GM23338 (cell line): ENCODE measurements at regions not wholly inside any gene's neighbourhood (a gene's known extent, or its start where the extent isn't known, plus 50 kb on each side); places are given as distances from the start of the nearest gene placed in this dataset.

Experiments
- ATAC-seq: fragments of 200-7000 bp; cut with Tn5 transposase; 3 replicates; pipeline ENCODE4 v1.9.1; 2020
- DNase-seq: peaks from one replicate; pipeline ENCODE4 v3.0.0-alpha.2; 2015; ENCODE audit warnings: low spot score
- H2AFZ ChIP-seq: fragments of 200-600 bp; sonication (generic); 2 replicates; pipeline ENCODE4 v1.8.0; 2016; ENCODE audit warnings: antibody characterized with exemption, mild to moderate bottlenecking, moderate library complexity
- H3F3A ChIP-seq: fragments of 200-600 bp; sonication (generic); replicated peaks from 2 replicates; pipeline ENCODE4 v1.8.0; 2017; ENCODE audit warnings: antibody characterized with exemption, mixed run types, low read depth
- H3K27ac ChIP-seq: fragments of 200-600 bp; sonication (generic); 2 replicates; pipeline ENCODE4 v1.6.1; 2016; ENCODE audit warnings: low read depth
- H3K27me3 ChIP-seq: fragments of 200-600 bp; sonication (generic); 2 replicates; pipeline ENCODE4 v1.8.0; 2016; ENCODE audit warnings: mild to moderate bottlenecking, mixed run types, moderate library complexity; ENCODE audit not compliant: insufficient read depth
- H3K36me3 ChIP-seq: fragments of 200-600 bp; sonication (generic); 2 replicates; pipeline ENCODE4 v1.8.0; 2016; ENCODE audit warnings: mild to moderate bottlenecking; ENCODE audit not compliant: insufficient read depth
- H3K4me1 ChIP-seq: fragments of 200-600 bp; sonication (generic); 2 replicates; pipeline ENCODE4 v1.8.0; 2016; ENCODE audit warnings: mild to moderate bottlenecking, moderate library complexity; ENCODE audit not compliant: insufficient read depth
- H3K4me2 ChIP-seq: fragments of 200-600 bp; sonication (generic); 2 replicates; pipeline ENCODE4 v1.7.1; 2017; ENCODE audit warnings: mixed run types
- H3K4me3 ChIP-seq: fragments of 200-600 bp; sonication (generic); 2 replicates; pipeline ENCODE4 v1.6.1; 2016; ENCODE audit warnings: mixed run types
- H3K79me2 ChIP-seq: fragments of 200-600 bp; sonication (generic); replicated peaks from 2 replicates; pipeline ENCODE4 v1.8.0; 2017; ENCODE audit warnings: mild to moderate bottlenecking; ENCODE audit not compliant: insufficient read depth
- H3K9me2 ChIP-seq: fragments of 200-600 bp; sonication (generic); 2 replicates; pipeline ENCODE4 v1.8.0; 2017; ENCODE audit not compliant: insufficient read depth
- H4K20me1 ChIP-seq: fragments of 200-600 bp; sonication (generic); replicated peaks from 2 replicates; pipeline ENCODE4 v1.8.0; 2017; ENCODE audit warnings: mild to moderate bottlenecking; ENCODE audit not compliant: insufficient read depth
- H3K27ac Mint-ChIP-seq: 2 replicates; pipeline ENCODE4 v1.8.0; 2020; ENCODE audit warnings: inconsistent platforms, mild to moderate bottlenecking, moderate library complexity, mixed read lengths
- H3K27me3 Mint-ChIP-seq: 3 replicates; pipeline ENCODE4 v1.8.0; 2022; ENCODE audit warnings: low read depth, mild to moderate bottlenecking, moderate library complexity, mixed read lengths, inconsistent platforms; ENCODE audit not compliant: insufficient read depth, poor library complexity
- H3K36me3 Mint-ChIP-seq: 3 replicates; pipeline ENCODE4 v1.8.0; 2021; ENCODE audit warnings: low read depth, mild to moderate bottlenecking, inconsistent platforms, moderate library complexity, mixed read lengths
- H3K4me1 Mint-ChIP-seq: 3 replicates; pipeline ENCODE4 v1.8.0; 2020; ENCODE audit warnings: mild to moderate bottlenecking, inconsistent platforms, mixed read lengths
- H3K4me3 Mint-ChIP-seq: 3 replicates; pipeline ENCODE4 v1.8.0; 2021; ENCODE audit warnings: moderate library complexity, mild to moderate bottlenecking, inconsistent platforms, mixed read lengths
- H3K9me3 Mint-ChIP-seq: 3 replicates; pipeline ENCODE4 v1.8.0; 2020; ENCODE audit warnings: moderate library complexity, mild to moderate bottlenecking, inconsistent platforms, mixed read lengths
- CREB1 ChIP-seq: fragments of 250-450 bp; sonication (Bioruptor Pico); IDR thresholded peaks from 2 replicates; pipeline ENCODE4 v1.5.0; 2020; ENCODE audit warnings: low read depth, mild to moderate bottlenecking, moderate library complexity
- EZH2phosphoT487 ChIP-seq: fragments of 200-600 bp; sonication (generic); IDR thresholded peaks from one replicate; pipeline ENCODE4 v1.8.1; 2018; ENCODE audit warnings: antibody characterized with exemption; ENCODE audit not compliant: unreplicated experiment
- JUNB ChIP-seq: IDR thresholded peaks from one replicate; pipeline ENCODE4 v1.6.1; 2016; ENCODE audit warnings: antibody characterized with exemption; ENCODE audit not compliant: unreplicated experiment
- NANOG ChIP-seq: IDR thresholded peaks from 2 replicates; pipeline ENCODE4 v1.6.1; 2016; ENCODE audit warnings: antibody characterized with exemption, borderline replicate concordance
- STAT1 ChIP-seq: IDR thresholded peaks from one replicate; pipeline ENCODE4 v1.6.1; 2016; ENCODE audit warnings: antibody characterized with exemption; ENCODE audit not compliant: unreplicated experiment
- ZNF114 ChIP-seq: fragments of 250-450 bp; sonication (Bioruptor Pico); IDR thresholded peaks from 2 replicates; pipeline ENCODE4 v1.5.0; 2020; ENCODE audit warnings: mild to moderate bottlenecking, moderate library complexity
- ZNF331 ChIP-seq: fragments of 250-450 bp; sonication (Bioruptor Pico); IDR thresholded peaks from 2 replicates; pipeline ENCODE4 v1.5.0; 2020; ENCODE audit warnings: low read depth, mild to moderate bottlenecking, moderate library complexity
- TF ChIP-seq, protein P1 (sequence below), 2 experiments: fragments of 200-600 bp in 1 of 2; sonication (generic) in 1 of 2; conservative IDR thresholded peaks; 2 replicates each; pipeline versions ENCODE4 v1.5.1 to v1.6.1; 2016 to 2017; ENCODE audit warnings: antibody characterized with exemption in 2 of 2, low read depth in 2 of 2, mild to moderate bottlenecking in 2 of 2, moderate library complexity in 1 of 2
- TF ChIP-seq, protein P2 (sequence below): IDR thresholded peaks from 2 replicates; pipeline ENCODE4 v1.6.1; 2016; ENCODE audit warnings: antibody characterized with exemption
- TF ChIP-seq, protein P3 (sequence below): IDR thresholded peaks from one replicate; pipeline ENCODE4 v1.6.1; 2018; ENCODE audit warnings: antibody characterized with exemption; ENCODE audit not compliant: unreplicated experiment
- TF ChIP-seq, protein P4 (sequence below): fragments of 250-450 bp; sonication (Bioruptor Pico); IDR thresholded peaks from 2 replicates; pipeline ENCODE4 v1.5.0; 2020; ENCODE audit warnings: mild to moderate bottlenecking, moderate library complexity

DNA sequence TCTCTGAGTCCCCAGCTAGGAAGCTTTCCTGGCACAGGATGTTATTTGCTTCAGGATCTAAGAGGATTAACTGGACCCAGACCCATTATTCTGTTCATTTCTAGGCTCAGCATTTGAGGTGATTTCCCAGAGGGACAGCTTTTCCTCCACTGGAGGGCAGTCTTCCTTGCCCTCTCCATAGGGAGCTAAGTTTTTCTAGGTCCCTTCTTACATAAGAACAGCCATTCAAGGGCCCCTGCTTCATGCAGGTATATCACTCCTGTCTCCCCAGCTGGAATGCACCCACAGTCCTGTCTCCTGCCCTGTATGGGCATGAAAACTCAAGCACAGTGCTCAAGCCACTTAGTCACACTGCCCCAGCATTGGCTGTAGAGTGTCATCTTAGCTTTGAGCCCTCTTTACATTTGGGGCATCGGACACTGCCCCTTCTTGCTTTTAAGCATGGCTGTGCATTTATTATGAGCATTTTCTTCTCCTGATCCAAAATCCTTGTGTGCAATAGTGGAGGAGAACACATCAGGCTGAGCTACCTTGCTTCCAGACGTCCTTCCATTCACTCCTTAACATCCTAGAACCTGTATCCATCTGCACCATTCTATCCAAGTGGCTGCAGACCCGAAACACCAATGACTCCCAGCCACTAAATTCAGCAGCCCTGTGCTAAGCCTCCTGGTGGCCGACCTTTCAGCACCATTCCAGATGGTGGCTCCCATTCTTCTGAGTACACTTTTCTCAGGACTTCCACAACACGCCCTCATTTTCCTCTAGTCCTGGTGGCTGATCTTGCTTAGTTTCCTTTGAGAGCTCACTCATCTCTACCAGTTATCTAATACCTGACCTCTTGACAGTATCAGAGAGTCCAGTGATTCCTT is 80.0 kb downstream of the COPS8 start:
- TF ChIP-seq, protein P1, sequence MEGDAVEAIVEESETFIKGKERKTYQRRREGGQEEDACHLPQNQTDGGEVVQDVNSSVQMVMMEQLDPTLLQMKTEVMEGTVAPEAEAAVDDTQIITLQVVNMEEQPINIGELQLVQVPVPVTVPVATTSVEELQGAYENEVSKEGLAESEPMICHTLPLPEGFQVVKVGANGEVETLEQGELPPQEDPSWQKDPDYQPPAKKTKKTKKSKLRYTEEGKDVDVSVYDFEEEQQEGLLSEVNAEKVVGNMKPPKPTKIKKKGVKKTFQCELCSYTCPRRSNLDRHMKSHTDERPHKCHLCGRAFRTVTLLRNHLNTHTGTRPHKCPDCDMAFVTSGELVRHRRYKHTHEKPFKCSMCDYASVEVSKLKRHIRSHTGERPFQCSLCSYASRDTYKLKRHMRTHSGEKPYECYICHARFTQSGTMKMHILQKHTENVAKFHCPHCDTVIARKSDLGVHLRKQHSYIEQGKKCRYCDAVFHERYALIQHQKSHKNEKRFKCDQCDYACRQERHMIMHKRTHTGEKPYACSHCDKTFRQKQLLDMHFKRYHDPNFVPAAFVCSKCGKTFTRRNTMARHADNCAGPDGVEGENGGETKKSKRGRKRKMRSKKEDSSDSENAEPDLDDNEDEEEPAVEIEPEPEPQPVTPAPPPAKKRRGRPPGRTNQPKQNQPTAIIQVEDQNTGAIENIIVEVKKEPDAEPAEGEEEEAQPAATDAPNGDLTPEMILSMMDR (conservative IDR thresholded peaks at IDR 0.05; ENCODE audit: low read depth in 2 of 2) = peak; percentile 79 to 86
- TF ChIP-seq JUNB (no peak), ZNF331 (CRISPR knock-in tag) (no peak), NANOG (no peak), EZH2phosphoT487 (no peak), CREB1 (CRISPR knock-in tag) (no peak), STAT1 (no peak), ZNF114 (CRISPR knock-in tag) (no peak)
- TF ChIP-seq, protein P2, sequence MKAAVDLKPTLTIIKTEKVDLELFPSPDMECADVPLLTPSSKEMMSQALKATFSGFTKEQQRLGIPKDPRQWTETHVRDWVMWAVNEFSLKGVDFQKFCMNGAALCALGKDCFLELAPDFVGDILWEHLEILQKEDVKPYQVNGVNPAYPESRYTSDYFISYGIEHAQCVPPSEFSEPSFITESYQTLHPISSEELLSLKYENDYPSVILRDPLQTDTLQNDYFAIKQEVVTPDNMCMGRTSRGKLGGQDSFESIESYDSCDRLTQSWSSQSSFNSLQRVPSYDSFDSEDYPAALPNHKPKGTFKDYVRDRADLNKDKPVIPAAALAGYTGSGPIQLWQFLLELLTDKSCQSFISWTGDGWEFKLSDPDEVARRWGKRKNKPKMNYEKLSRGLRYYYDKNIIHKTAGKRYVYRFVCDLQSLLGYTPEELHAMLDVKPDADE = no peak
- TF ChIP-seq, protein P3, sequence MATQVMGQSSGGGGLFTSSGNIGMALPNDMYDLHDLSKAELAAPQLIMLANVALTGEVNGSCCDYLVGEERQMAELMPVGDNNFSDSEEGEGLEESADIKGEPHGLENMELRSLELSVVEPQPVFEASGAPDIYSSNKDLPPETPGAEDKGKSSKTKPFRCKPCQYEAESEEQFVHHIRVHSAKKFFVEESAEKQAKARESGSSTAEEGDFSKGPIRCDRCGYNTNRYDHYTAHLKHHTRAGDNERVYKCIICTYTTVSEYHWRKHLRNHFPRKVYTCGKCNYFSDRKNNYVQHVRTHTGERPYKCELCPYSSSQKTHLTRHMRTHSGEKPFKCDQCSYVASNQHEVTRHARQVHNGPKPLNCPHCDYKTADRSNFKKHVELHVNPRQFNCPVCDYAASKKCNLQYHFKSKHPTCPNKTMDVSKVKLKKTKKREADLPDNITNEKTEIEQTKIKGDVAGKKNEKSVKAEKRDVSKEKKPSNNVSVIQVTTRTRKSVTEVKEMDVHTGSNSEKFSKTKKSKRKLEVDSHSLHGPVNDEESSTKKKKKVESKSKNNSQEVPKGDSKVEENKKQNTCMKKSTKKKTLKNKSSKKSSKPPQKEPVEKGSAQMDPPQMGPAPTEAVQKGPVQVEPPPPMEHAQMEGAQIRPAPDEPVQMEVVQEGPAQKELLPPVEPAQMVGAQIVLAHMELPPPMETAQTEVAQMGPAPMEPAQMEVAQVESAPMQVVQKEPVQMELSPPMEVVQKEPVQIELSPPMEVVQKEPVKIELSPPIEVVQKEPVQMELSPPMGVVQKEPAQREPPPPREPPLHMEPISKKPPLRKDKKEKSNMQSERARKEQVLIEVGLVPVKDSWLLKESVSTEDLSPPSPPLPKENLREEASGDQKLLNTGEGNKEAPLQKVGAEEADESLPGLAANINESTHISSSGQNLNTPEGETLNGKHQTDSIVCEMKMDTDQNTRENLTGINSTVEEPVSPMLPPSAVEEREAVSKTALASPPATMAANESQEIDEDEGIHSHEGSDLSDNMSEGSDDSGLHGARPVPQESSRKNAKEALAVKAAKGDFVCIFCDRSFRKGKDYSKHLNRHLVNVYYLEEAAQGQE = no peak
- TF ChIP-seq, protein P4, sequence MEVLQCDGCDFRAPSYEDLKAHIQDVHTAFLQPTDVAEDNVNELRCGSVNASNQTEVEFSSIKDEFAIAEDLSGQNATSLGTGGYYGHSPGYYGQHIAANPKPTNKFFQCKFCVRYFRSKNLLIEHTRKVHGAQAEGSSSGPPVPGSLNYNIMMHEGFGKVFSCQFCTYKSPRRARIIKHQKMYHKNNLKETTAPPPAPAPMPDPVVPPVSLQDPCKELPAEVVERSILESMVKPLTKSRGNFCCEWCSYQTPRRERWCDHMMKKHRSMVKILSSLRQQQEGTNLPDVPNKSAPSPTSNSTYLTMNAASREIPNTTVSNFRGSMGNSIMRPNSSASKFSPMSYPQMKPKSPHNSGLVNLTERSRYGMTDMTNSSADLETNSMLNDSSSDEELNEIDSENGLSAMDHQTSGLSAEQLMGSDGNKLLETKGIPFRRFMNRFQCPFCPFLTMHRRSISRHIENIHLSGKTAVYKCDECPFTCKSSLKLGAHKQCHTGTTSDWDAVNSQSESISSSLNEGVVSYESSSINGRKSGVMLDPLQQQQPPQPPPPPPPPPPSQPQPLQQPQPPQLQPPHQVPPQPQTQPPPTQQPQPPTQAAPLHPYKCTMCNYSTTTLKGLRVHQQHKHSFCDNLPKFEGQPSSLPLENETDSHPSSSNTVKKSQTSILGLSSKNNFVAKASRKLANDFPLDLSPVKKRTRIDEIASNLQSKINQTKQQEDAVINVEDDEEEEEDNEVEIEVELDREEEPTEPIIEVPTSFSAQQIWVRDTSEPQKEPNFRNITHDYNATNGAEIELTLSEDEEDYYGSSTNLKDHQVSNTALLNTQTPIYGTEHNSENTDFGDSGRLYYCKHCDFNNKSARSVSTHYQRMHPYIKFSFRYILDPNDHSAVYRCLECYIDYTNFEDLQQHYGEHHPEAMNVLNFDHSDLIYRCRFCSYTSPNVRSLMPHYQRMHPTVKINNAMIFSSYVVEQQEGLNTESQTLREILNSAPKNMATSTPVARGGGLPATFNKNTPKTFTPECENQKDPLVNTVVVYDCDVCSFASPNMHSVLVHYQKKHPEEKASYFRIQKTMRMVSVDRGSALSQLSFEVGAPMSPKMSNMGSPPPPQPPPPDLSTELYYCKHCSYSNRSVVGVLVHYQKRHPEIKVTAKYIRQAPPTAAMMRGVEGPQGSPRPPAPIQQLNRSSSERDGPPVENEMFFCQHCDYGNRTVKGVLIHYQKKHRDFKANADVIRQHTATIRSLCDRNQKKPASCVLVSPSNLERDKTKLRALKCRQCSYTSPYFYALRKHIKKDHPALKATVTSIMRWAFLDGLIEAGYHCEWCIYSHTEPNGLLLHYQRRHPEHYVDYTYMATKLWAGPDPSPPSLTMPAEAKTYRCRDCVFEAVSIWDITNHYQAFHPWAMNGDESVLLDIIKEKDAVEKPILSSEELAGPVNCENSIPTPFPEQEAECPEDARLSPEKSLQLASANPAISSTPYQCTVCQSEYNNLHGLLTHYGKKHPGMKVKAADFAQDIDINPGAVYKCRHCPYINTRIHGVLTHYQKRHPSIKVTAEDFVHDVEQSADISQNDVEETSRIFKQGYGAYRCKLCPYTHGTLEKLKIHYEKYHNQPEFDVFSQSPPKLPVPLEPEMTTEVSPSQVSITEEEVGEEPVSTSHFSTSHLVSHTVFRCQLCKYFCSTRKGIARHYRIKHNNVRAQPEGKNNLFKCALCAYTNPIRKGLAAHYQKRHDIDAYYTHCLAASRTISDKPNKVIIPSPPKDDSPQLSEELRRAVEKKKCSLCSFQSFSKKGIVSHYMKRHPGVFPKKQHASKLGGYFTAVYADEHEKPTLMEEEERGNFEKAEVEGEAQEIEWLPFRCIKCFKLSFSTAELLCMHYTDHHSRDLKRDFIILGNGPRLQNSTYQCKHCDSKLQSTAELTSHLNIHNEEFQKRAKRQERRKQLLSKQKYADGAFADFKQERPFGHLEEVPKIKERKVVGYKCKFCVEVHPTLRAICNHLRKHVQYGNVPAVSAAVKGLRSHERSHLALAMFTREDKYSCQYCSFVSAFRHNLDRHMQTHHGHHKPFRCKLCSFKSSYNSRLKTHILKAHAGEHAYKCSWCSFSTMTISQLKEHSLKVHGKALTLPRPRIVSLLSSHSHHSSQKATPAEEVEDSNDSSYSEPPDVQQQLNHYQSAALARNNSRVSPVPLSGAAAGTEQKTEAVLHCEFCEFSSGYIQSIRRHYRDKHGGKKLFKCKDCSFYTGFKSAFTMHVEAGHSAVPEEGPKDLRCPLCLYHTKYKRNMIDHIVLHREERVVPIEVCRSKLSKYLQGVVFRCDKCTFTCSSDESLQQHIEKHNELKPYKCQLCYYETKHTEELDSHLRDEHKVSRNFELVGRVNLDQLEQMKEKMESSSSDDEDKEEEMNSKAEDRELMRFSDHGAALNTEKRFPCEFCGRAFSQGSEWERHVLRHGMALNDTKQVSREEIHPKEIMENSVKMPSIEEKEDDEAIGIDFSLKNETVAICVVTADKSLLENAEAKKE (CRISPR knock-in tag) = 0 out of 2 replicates have a peak, but pooled peaks have one; percentile 53
- Histone ChIP-seq H3K9me2 (peaks cover 9% of the 10 kb centered on the region; the same call in 1 of the 2 replicates), H4K20me1 (no peaks in the 10 kb centered on the region), H3K79me2 (no peaks in the 10 kb centered on the region), H3K4me3 (no peak overlapping the region), H3K27ac (no peak overlapping the region), H3K27me3 (no peaks in the 10 kb centered on the region), H3K36me3 (peaks cover 5% of the 10 kb centered on the region; the same call in 1 of the 2 replicates), H3K4me1 (no peaks in the 10 kb centered on the region), H3K4me2 (no peak overlapping the region), H3F3A (no peaks in the 10 kb centered on the region), H2AFZ (peak overlapping the region; percentile 43; the same call in 1 of the 2 replicates)
- ATAC-seq = peak; percentile 94
- Mint-ChIP-seq H3K4me3 (no peak overlapping the region), H3K9me3 (peaks cover 17% of the 10 kb centered on the region), H3K36me3 (peaks cover 11% of the 10 kb centered on the region; the same call in 1 of the 3 replicates), H3K27ac (no peak overlapping the region), H3K4me1 (peaks cover 7% of the 10 kb centered on the region), H3K27me3 (peaks cover 6% of the 10 kb centered on the region)
- DNase-seq = peak; percentile 75
